OCI-LY7 (cell line): ENCODE measurements at regions not wholly inside any gene's neighbourhood (a gene's known extent, or its start where the extent isn't known, plus 50 kb on each side); places are given as distances from the start of the nearest gene placed in this dataset.

Experiments used
- BruUV-seq: library from RNA; stranded (reverse); fragments of 400-500 nt; replicated peaks from 2 replicates; lab custom pipeline; 2021; lab: Mats Ljungman, UMichigan
- CTCF ChIA-PET: fragments of 300-600 bp; sonication (Branson Sonifier 250); formaldehyde crosslinking; loops from one replicate; lab custom pipeline; 2022; ENCODE audit warnings: antibody characterized with exemption; ENCODE audit not compliant: unreplicated experiment; lab: Charles Lee
- POLR2A ChIA-PET: fragments of 300-600 bp; sonication (Branson Sonifier 250); formaldehyde crosslinking; loops from one replicate; lab custom pipeline; 2022; ENCODE audit warnings: antibody characterized with exemption; lab: Charles Lee
- DNase-seq: peaks from one replicate; pipeline ENCODE4 v3.0.0-alpha.2; 2015; ENCODE audit warnings: low spot score
- H2AFZ ChIP-seq: fragments of 200-600 bp; sonication (generic), shearing (Covaris generic); 2 replicates; pipeline ENCODE4 v1.6.1; 2014; ENCODE audit warnings: mild to moderate bottlenecking, antibody characterized with exemption, low read length, moderate library complexity
- H3K27ac ChIP-seq: fragments of 200-600 bp; sonication (generic); 2 replicates; pipeline ENCODE4 v1.5.1; 2014; ENCODE audit warnings: mixed run types, low read depth, mild to moderate bottlenecking, moderate library complexity, low read length, inconsistent platforms; ENCODE audit not compliant: poor library complexity, severe bottlenecking
- H3K36me3 ChIP-seq: fragments of 200-600 bp; sonication (generic); 2 replicates; pipeline ENCODE4 v1.6.1; 2014; ENCODE audit warnings: mild to moderate bottlenecking, antibody characterized with exemption, low read length, moderate library complexity, mixed read lengths; ENCODE audit not compliant: insufficient read depth
- H3K4me1 ChIP-seq: fragments of 200-600 bp; sonication (generic); 2 replicates; pipeline ENCODE4 v1.5.1; 2014; ENCODE audit warnings: mild to moderate bottlenecking, low read length; ENCODE audit not compliant: insufficient read depth, poor library complexity, severe bottlenecking
- H3K4me2 ChIP-seq: fragments of 200-600 bp; sonication (generic); 2 replicates; pipeline ENCODE4 v1.6.1; 2014; ENCODE audit warnings: mild to moderate bottlenecking, low read length
- H3K4me3 ChIP-seq: fragments of 200-600 bp; sonication (generic); 2 replicates; pipeline ENCODE4 v1.5.1; 2014; ENCODE audit warnings: mild to moderate bottlenecking, low read depth, low read length; ENCODE audit not compliant: poor library complexity, severe bottlenecking
- H3K79me2 ChIP-seq: fragments of 200-600 bp; sonication (generic); 2 replicates; pipeline ENCODE4 v1.6.1; 2016; ENCODE audit warnings: low read depth, mild to moderate bottlenecking, low read length, moderate library complexity, mixed read lengths; ENCODE audit not compliant: insufficient read depth
- H3K9me2 ChIP-seq: fragments of 200-600 bp; sonication (generic); 2 replicates; pipeline ENCODE4 v1.6.1; 2016; ENCODE audit warnings: mild to moderate bottlenecking, low read length, mixed read lengths; ENCODE audit not compliant: insufficient read depth
- H3K9me3 ChIP-seq: fragments of 200-600 bp; sonication (generic); 2 replicates; pipeline ENCODE4 v1.6.1; 2014; ENCODE audit warnings: mild to moderate bottlenecking, mixed run types, low read length, mixed read lengths
- H4K20me1 ChIP-seq: fragments of 200-600 bp; sonication (generic); 2 replicates; pipeline ENCODE4 v1.6.1; 2014; ENCODE audit warnings: mild to moderate bottlenecking, antibody characterized with exemption, low read length, moderate library complexity, mixed read lengths; ENCODE audit not compliant: insufficient read depth
- CTCF ChIP-seq: fragments of 200-600 bp; sonication (generic); conservative IDR thresholded peaks from 2 replicates; pipeline ENCODE4 v1.5.1; 2014; ENCODE audit warnings: mild to moderate bottlenecking, antibody characterized with exemption, low read length, moderate library complexity, mixed read lengths
- EZH2phosphoT487 ChIP-seq: fragments of 200-600 bp; sonication (generic); IDR thresholded peaks from 2 replicates; pipeline ENCODE4 v1.6.1; 2018; ENCODE audit warnings: low read depth, borderline replicate concordance, mild to moderate bottlenecking, mixed run types, antibody characterized with exemption, low read length, moderate library complexity, mixed read lengths
- intact Hi-C: fragments of 100-400 bp; cut with micrococcal nuclease; formaldehyde crosslinking; loops from one replicate; pipeline ENCODE4 v1.10.0; 2022; ENCODE audit not compliant: unreplicated experiment

DNA sequence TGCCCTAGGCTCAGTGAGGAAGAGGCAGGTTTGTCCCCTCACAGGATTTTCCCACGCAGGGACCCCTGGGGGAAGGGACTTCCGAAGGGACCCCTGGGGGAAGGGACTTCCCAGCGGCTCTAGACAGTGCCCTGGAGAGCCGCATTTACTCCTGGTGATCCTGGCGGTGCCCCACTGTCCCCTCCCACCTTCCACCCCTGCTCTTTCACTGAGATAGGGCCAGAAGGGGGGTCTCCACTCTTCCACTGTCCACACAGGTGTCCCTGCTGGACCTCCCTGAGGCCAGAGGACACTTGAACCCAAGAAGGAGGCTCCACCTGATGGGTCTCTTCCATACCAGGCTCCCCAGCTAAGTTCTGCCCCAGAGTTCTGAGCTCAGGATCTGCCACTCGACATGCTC, 1333.9 kb downstream of the BRD1 start:
- H3K36me3 ChIP-seq = no peaks in the 10 kb centered on the region
- no peak for TF ChIP-seq CTCF
- no peak for TF ChIP-seq EZH2phosphoT487
- H3K4me1 ChIP-seq = peaks cover 8% of the 10 kb centered on the region
- H2AFZ ChIP-seq = no peak overlapping the region
- H3K79me2 ChIP-seq = no peaks in the 10 kb centered on the region
- BruUV-seq = no TSS peak
- ChIA-PET POLR2A (no interaction called here), CTCF (interaction anchor here (1.1 kb wide), 1 partner anchor 861 kb away, joined by 3 read pairs; no protein-coding TSS in a partner anchor)
- no peak for DNase-seq
- H3K4me2 ChIP-seq = no peak overlapping the region
- intact Hi-C loops = loop anchor here (2.0 to 10.0 kb wide), 5 partner anchors 49 to 1281 kb away; no protein-coding TSS in a partner anchor
- no peak overlapping the region for H3K27ac ChIP-seq
- no peak overlapping the region for H3K4me3 ChIP-seq
- H3K9me2 ChIP-seq = no peaks in the 10 kb centered on the region
- H4K20me1 ChIP-seq = no peaks in the 10 kb centered on the region
- no peaks in the 10 kb centered on the region for H3K9me3 ChIP-seq

DNA sequence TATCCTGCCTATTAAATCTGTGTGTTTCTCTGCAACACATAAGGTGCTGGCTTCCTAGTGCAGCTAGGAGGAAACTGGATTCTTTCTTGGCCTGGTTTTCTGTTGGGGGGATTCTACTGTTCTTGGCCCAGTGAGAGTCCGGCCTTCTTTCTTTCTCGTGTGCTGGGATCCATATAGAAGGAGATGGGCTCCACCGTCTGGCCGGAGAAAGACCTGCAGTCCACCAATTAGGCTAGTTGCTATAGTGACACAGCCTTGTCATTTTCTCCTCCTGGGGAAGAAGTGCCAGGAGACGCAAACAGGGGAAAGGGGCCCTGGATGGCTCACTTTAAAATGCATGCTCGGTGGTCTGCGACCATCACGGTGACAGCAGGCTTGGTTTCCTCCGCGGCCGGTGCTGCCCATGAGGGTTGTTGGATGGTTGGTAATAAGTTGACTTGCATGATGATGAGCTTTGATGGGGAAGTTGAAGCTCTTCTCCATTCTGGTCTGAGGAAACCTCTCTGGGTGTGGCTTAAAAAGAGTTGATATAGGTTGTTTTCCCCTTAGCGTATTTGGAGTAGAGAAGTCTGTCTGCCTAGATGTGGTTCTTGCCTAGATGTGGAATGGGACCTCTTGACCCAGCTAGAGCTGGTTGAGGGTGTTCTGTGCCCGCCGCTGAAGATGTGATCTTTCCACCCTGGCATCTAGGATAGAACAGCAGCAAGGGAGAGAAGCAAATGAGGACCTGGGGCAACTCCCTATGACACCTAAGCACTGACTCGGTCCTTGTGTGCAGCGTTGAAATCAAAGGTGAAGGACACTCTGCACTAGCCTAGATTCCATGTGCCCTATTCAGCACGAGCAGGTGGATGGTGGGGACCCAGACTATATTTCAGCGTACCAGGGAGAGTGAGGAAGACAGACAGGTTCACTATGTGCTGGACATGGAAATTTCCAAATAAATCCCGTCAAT, 1335.0 kb downstream of the BRD1 start:
- POLR2A ChIA-PET = no interaction called here
- Histone ChIP-seq H3K79me2 (no peaks in the 10 kb centered on the region), H3K4me1 (peaks cover 8% of the 10 kb centered on the region), H2AFZ (no peak overlapping the region), H3K36me3 (no peaks in the 10 kb centered on the region), H3K9me3 (no peaks in the 10 kb centered on the region), H3K4me3 (no peak overlapping the region), H3K4me2 (peak overlapping the region; percentile 31; the same call in 1 of the 2 replicates), H4K20me1 (no peaks in the 10 kb centered on the region), H3K27ac (no peak overlapping the region), H3K9me2 (no peaks in the 10 kb centered on the region)
- intact Hi-C loops = loop anchor here (1.0 to 10.0 kb wide), 7 partner anchors 48 to 1280 kb away; no protein-coding TSS in a partner anchor
- DNase-seq = peak; percentile 74
- peak; percentile 97 for TF ChIP-seq CTCF
- no peak for TF ChIP-seq EZH2phosphoT487
- no TSS peak for BruUV-seq
- CTCF ChIA-PET = interaction anchor here (1.1 kb wide), 1 partner anchor 860 kb away, joined by 3 read pairs; no protein-coding TSS in a partner anchor
